GM19035 (cell line): ENCODE measurements at regions not wholly inside any gene's neighbourhood (a gene's known extent, or its start where the extent isn't known, plus 50 kb on each side); places are given as distances from the start of the nearest gene placed in this dataset.
"Not testable (repeated sequence)": the region's sequence is repeated elsewhere in the genome, so short reads cannot be mapped to it uniquely, and the experiment has no call there.

Experiments used
- ATAC-seq: cut with Tn5 transposase; IDR thresholded peaks from one replicate; pipeline ENCODE4 v1.9.1; 2021; ENCODE audit not compliant: unreplicated experiment

- ATAC-seq, result no peak
These were observed 271.4 kb downstream of the ALDH8A1 start for GRCh38 chr6:134678436-134678889.

GRCh38 chr6:134676307-134677281 lies 273.3 kb downstream of the ALDH8A1 start:
- no peak for ATAC-seq

GRCh38 chr6:134675110-134676054 lies 274.5 kb downstream of the ALDH8A1 start:
- ATAC-seq, result no peak

GRCh38 chr6:134674562-134674961 lies 275.3 kb downstream of the ALDH8A1 start:
- no peak for ATAC-seq

DNA sequence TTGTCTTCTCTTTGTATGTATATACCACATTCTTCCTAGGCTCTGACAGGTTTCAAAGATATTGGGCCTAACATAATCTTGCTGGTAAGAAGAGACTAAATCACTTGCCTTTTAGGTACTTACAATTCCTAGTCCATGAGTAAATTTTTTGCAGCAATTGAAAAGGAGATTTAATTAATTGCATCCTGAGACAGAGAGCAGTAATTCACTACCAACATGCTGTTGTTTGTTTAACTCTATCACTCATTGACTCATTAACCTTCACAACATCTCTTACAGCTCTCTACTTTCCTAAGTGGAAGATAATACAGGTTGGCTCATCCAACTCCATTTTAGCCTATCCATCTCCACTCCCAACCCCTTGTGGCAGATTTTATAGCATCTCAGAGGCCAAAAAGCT lies 280.4 kb downstream of the ALDH8A1 start:
- ATAC-seq, result no peak

GRCh38 chr6:134667111-134667510 lies 282.8 kb downstream of the ALDH8A1 start:
- no peak for ATAC-seq

DNA sequence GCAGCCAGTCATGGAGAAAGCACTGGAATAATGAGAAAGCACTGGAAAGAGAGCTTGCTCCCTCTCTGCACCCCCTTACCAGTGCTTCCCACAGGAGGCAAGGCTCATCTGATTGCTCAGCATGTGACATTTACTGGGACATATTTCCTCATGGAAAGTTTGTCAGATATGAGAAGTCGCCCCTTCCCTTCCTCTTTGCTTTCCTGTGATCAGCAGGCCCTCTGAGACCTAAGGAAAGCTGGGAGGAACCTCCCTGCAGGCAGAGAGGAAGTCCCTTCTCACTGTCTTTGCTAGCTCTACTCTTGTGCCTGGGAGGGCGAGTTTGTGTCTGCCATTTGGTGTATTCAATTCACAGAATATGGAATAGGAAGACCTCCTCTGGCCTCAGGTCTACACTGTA lies 283.8 kb downstream of the ALDH8A1 start:
- ATAC-seq, result no peak

DNA sequence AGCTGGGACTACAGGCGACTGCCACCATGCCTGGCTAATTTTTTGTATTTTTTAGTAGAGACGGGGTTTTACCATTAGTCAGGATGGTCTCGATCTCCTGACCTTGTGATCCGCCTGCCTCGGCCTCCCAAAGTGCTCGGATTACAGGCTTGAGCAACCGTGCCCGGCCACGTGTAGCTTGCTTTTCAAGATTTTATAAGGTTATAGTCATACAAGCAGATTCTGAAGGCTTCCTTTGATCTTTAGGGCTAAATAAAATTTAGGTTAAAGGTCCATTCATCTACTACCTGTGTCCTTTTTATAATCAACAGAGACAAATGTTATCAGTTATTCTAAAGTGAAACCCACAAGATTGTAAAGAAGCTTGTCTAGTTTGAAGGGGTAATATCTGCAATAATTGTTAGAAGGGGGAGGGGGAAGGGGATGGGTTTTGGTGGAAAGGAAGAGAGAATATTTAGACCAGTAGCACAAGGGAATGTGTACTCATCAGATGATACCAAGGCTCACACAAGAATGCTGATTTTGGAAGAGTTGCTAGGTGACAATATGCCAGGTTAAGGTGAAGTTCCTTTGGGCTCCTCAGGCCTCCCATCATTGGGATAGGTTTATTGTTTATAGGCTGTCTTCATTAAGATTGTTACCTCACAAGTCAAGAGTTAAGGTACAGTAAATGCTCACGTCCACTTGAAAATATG lies 284.7 kb downstream of the ALDH8A1 start:
- no peak for ATAC-seq

- no peak for ATAC-seq
These were observed 285.9 kb downstream of the ALDH8A1 start for GRCh38 chr6:134663800-134664535.

DNA sequence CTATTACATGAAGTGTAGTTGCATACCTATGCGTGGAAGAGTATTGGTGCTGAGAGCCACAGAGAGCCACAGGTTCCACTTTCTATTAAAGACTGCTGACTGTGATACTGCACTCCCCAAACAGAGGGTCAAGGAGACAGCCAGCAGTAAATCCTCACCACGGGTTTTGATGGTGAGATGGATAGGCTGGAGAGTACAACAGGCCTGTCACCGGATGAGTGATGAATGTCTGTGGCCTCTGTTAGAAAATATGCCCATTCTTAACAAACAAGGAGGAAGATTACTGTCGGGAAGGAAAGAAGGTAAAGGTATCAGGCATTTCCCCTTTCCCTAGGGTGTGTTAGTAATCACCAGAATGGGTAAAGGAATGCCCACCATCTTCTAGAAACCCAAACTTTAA lies 286.5 kb downstream of the ALDH8A1 start:
- no peak for ATAC-seq

GRCh38 chr6:134662077-134662700 lies 287.7 kb downstream of the ALDH8A1 start:
- ATAC-seq, result no peak

DNA sequence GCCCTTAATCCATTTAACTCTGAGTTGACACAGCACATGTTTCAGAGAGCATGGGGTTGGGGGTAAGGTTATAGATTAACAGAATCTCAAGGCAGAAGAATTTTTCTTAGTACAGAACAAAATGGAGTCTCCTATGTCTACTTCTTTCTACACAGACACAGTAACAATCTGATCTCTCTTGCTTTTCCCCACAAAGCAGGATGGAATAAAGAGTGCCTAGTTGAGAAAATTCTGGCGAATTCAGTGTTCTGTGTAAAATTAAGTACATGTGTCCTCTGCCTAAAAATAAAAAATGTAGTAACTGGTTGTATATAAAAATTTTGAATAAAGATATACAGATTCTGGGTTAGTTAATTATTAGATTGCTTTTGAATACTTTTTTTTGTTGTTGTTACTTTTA lies 290.0 kb downstream of the ALDH8A1 start:
- ATAC-seq, result not testable (repeated sequence)

DNA sequence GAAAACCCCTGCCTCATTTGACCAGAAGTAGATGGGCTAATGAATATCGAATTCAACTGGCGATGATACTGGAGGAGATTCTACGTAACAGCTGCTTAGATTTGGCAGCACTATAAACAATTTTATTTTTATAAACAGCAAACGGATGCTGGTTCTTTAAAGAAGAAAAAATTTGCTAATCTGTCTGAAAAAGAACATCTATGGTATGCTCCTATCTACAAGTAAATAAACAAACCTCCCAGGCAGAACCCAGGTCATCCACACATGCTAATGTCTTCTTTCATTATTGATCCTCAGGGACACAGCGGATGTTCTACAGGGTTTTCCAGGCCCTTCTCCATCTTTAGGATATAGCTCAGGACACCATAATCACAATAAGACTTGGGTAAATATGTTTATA lies 291.3 kb downstream of the ALDH8A1 start:
- ATAC-seq, result no peak

GRCh38 chr6:134657751-134658527 lies 292.0 kb downstream of the ALDH8A1 start:
- ATAC-seq, result no peak

- ATAC-seq, result no peak
These were observed 292.6 kb downstream of the ALDH8A1 start for GRCh38 chr6:134657343-134657742.

DNA sequence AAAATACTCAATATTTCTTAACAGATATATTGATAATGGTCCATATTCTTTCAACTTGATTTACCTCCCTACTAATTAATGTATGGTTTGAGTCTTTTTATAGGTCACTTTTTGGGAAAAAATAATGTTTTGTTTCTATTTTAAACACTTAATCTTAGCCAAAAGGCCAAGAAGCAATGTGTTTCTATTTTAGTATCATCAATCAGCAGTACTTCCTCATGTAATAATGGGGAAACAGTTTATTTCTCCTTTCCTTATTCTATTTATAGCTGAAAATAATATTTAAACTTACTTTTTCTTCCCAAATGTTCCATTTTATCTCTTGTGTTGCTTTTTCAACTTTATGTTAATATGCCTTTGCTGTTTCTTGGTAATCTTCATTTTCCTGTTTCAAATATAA lies 295.1 kb downstream of the ALDH8A1 start:
- ATAC-seq, result no peak

- no peak for ATAC-seq
These were observed 298.4 kb downstream of the ALDH8A1 start for GRCh38 chr6:134651519-134651918.

GRCh38 chr6:134647861-134648260 lies 302.0 kb downstream of the ALDH8A1 start:
- no peak for ATAC-seq

DNA sequence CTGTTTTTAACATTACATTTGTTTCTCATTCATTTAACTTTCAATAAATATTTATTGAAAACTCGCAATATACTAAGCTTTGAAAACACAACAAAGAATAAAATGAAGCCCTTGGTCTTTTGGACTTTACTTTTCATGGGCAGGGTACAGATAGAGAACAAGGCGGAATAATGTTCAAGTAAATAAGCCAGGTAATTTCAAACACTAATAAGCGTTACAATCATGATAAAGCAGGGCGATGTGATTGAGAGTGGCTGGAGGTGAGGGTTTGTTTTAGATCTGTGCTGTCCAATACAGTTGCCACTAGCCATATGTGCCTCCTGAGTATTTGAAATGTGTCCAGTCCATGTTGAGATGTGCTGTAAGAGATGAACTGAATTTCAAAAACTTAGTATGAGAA lies 307.1 kb downstream of the ALDH8A1 start:
- no peak for ATAC-seq
